ENCODE measurements at regions not wholly inside any gene's neighbourhood (a gene's known extent, or its start where the extent isn't known, plus 50 kb on each side); places are given as distances from the start of the nearest gene placed in this dataset.
"Not testable (repeated sequence)": the region's sequence is repeated elsewhere in the genome, so short reads cannot be mapped to it uniquely, and the experiment has no call there.

DNA sequence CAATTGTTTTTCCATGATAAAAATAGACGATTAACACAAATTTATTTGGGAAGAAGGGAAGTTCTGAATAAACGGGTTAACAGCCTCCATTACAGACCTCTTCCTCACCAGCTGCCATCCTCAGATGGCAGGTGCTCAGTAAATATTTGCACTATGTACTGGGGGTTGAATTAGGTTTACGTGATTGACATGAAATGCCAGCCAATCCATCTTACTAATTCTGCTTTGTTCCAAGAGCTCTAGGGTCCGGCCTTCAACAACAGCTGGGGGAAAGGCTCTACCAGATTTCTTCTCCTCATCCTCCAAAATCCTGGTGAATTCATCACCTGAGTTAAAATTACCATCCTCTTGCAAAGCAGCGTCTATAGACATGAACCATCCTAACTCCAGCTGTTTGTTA is 104.6 kb downstream of the MTX3 start:
- in situ Hi-C loops (cut with HindIII; ENCODE audit: extremely low pct_ligation_motif_present, low pct_unique_long_range_greater_than_20kb): no loop called here
- no peak for TF ChIP-seq ZFAT (CRISPR knock-in tag; conservative IDR thresholded peaks at IDR 0.05)
- TF ChIP-seq HNRNPUL1 (IDR thresholded peaks at IDR 0.05; ENCODE audit: low read depth, low read length): no peak
- no peak for TF ChIP-seq HNRNPK (IDR thresholded peaks at IDR 0.05; ENCODE audit: low read depth, low read length, poor library complexity, severe bottlenecking)
- TF ChIP-seq, protein P1, sequence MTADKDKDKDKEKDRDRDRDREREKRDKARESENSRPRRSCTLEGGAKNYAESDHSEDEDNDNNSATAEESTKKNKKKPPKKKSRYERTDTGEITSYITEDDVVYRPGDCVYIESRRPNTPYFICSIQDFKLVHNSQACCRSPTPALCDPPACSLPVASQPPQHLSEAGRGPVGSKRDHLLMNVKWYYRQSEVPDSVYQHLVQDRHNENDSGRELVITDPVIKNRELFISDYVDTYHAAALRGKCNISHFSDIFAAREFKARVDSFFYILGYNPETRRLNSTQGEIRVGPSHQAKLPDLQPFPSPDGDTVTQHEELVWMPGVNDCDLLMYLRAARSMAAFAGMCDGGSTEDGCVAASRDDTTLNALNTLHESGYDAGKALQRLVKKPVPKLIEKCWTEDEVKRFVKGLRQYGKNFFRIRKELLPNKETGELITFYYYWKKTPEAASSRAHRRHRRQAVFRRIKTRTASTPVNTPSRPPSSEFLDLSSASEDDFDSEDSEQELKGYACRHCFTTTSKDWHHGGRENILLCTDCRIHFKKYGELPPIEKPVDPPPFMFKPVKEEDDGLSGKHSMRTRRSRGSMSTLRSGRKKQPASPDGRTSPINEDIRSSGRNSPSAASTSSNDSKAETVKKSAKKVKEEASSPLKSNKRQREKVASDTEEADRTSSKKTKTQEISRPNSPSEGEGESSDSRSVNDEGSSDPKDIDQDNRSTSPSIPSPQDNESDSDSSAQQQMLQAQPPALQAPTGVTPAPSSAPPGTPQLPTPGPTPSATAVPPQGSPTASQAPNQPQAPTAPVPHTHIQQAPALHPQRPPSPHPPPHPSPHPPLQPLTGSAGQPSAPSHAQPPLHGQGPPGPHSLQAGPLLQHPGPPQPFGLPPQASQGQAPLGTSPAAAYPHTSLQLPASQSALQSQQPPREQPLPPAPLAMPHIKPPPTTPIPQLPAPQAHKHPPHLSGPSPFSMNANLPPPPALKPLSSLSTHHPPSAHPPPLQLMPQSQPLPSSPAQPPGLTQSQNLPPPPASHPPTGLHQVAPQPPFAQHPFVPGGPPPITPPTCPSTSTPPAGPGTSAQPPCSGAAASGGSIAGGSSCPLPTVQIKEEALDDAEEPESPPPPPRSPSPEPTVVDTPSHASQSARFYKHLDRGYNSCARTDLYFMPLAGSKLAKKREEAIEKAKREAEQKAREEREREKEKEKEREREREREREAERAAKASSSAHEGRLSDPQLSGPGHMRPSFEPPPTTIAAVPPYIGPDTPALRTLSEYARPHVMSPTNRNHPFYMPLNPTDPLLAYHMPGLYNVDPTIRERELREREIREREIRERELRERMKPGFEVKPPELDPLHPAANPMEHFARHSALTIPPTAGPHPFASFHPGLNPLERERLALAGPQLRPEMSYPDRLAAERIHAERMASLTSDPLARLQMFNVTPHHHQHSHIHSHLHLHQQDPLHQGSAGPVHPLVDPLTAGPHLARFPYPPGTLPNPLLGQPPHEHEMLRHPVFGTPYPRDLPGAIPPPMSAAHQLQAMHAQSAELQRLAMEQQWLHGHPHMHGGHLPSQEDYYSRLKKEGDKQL (CRISPR knock-in tag; IDR thresholded peaks at IDR 0.05; ENCODE audit: low read depth): no peak
- no peak for TF ChIP-seq SRSF9 (IDR thresholded peaks at IDR 0.05; ENCODE audit: borderline replicate concordance, insufficient read depth, low read depth, low read length, poor library complexity, severe bottlenecking)
- Histone ChIP-seq H3K9me3 (ENCODE audit: low read length) (no peaks in the 10 kb centered on the region), H2AFZ (ENCODE audit: low read length) (no peak overlapping the region), H4K20me1 (ENCODE audit: insufficient read depth, low read length) (no peaks in the 10 kb centered on the region), H3K9ac (ENCODE audit: insufficient read depth, low read depth, low read length) (no peak overlapping the region), H3K27me3 (ENCODE audit: control insufficient read depth in 1 of 2, insufficient read depth in 2 of 2, low read length in 2 of 2) (peaks cover 2 to 9% of the 10 kb centered on the region in 2 experiments; a peak in 1 of 5 replicates), H3K36me3 (replicated peaks in 1 of 2; ENCODE audit: control insufficient read depth in 1 of 2, insufficient read depth in 2 of 2, low read length in 2 of 2) (no peaks in the 10 kb centered on the region), H3K4me1 (ENCODE audit: insufficient read depth, low read length) (peaks cover 9% of the 10 kb centered on the region), H3K79me2 (ENCODE audit: insufficient read depth, low read length) (no peaks in the 10 kb centered on the region), H3K27ac (ENCODE audit: extremely low read length, insufficient read depth, low read length) (no peak overlapping the region), H3K4me3 (replicated peaks in 1 of 3; ENCODE audit: insufficient read depth in 1 of 3, low read depth in 2 of 3, low read length in 3 of 3) (no peak overlapping the region), H3K4me2 (ENCODE audit: low read depth, low read length) (no peak overlapping the region)
- 11% methylated on average over 5 of the region's 5 CpGs for WGBS (ENCODE audit: low lambda C conversion rate)
- no peak for FAIRE-seq
- ATAC-seq: no peak
- no peak for DNase-seq (ENCODE audit: low spot score)
- intact Hi-C loops (cut with micrococcal nuclease; ENCODE audit: unreplicated experiment): no loop called here
- POLR2A ChIA-PET: no interaction called here
- BruUV-seq (replicated peaks): no TSS peak
- CTCF ChIA-PET (ENCODE audit: low intra/inter-chr PET ratio, low total read pairs): no interaction called here

DNA sequence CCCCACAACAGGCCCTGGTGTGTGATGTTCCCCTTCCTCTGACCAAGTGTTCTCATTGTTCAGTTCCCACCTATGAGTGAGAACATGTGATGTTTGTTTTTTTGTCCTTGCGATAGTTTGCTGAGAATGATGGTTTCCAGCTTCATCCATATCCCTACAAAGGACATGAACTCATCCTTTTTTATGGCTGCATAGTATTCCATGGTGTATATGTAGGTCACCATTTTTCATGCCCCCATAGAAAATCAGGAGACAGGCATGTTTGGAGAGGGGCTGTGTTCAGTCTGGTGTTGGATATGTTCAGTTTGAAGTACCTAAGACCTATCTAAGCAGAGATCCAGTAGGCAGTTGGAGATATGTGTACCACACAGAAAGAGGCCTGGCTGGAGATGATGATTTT is 111.2 kb downstream of the MTX3 start:
- H3K4me3 ChIP-seq (replicated peaks in 1 of 3; ENCODE audit: insufficient read depth in 1 of 3, low read depth in 2 of 3, low read length in 3 of 3); H3K27ac ChIP-seq (ENCODE audit: extremely low read length, insufficient read depth, low read length); POLR2A ChIA-PET; H3K36me3 ChIP-seq (replicated peaks in 1 of 2; ENCODE audit: control insufficient read depth in 1 of 2, insufficient read depth in 2 of 2, low read length in 2 of 2); FAIRE-seq; BruUV-seq (replicated peaks); H3K4me2 ChIP-seq (ENCODE audit: low read depth, low read length); ATAC-seq; H3K27me3 ChIP-seq (ENCODE audit: control insufficient read depth in 1 of 2, insufficient read depth in 2 of 2, low read length in 2 of 2); DNase-seq (ENCODE audit: low spot score); intact Hi-C loops (cut with micrococcal nuclease; ENCODE audit: unreplicated experiment); H3K4me1 ChIP-seq (ENCODE audit: insufficient read depth, low read length); H2AFZ ChIP-seq (ENCODE audit: low read length); H3K9ac ChIP-seq (ENCODE audit: insufficient read depth, low read depth, low read length); H4K20me1 ChIP-seq (ENCODE audit: insufficient read depth, low read length); CTCF ChIA-PET (ENCODE audit: low intra/inter-chr PET ratio, low total read pairs); H3K9me3 ChIP-seq (ENCODE audit: low read length); H3K79me2 ChIP-seq (ENCODE audit: insufficient read depth, low read length): not testable (repeated sequence)
- in situ Hi-C loops (cut with HindIII; ENCODE audit: extremely low pct_ligation_motif_present, low pct_unique_long_range_greater_than_20kb): loop anchor here (5.0 kb wide), 1 partner anchor 202 kb away; no protein-coding TSS in a partner anchor
- 3% methylated on average over 1 of the region's 1 CpG for WGBS (ENCODE audit: low lambda C conversion rate)
